A673 (cell line): ENCODE measurements at regions not wholly inside any gene's neighbourhood (a gene's known extent, or its start where the extent isn't known, plus 50 kb on each side); places are given as distances from the start of the nearest gene placed in this dataset.

Experiments
- BruUV-seq: library from RNA; stranded (reverse); fragments of 400-500 nt; replicated peaks from 2 replicates; lab custom pipeline; 2021; lab: Mats Ljungman, UMichigan
- CTCF ChIA-PET: fragments of 300-600 bp; sonication (Branson Sonifier 250); formaldehyde crosslinking; loops from one replicate; lab custom pipeline; 2022; ENCODE audit warnings: antibody characterized with exemption; lab: Charles Lee
- POLR2A ChIA-PET: fragments of 300-600 bp; sonication (Branson Sonifier 250); formaldehyde crosslinking; loops from one replicate; lab custom pipeline; 2022; ENCODE audit warnings: antibody characterized with exemption; ENCODE audit not compliant: low non-redundant PET; lab: Charles Lee
- DNase-seq: peaks from one replicate; pipeline ENCODE4 v3.0.0-alpha.2; 2015; ENCODE audit warnings: low spot score
- H3K27ac ChIP-seq: fragments of 200-600 bp; sonication (generic); 2 replicates; pipeline ENCODE4 v1.5.1; 2016; ENCODE audit warnings: mixed run types, low read depth, mild to moderate bottlenecking, mixed read lengths, antibody characterized with exemption, low read length; ENCODE audit not compliant: poor library complexity, severe bottlenecking
- H3K27me3 ChIP-seq: fragments of 200-600 bp; sonication (generic); replicated peaks from 2 replicates; pipeline ENCODE4 v1.6.1; 2017; ENCODE audit warnings: mixed run types, low read depth, mild to moderate bottlenecking, mixed read lengths, antibody characterized with exemption, low read length; ENCODE audit not compliant: insufficient read depth, poor library complexity
- H3K36me3 ChIP-seq: fragments of 200-600 bp; sonication (generic); 2 replicates; pipeline ENCODE4 v1.6.1; 2016; ENCODE audit warnings: mixed run types, mild to moderate bottlenecking, mixed read lengths, antibody characterized with exemption, low read length; ENCODE audit not compliant: insufficient read depth, poor library complexity, severe bottlenecking
- H3K4me1 ChIP-seq: fragments of 200-600 bp; sonication (generic); 2 replicates; pipeline ENCODE4 v1.6.1; 2017; ENCODE audit warnings: mixed run types, mild to moderate bottlenecking, mixed read lengths, antibody characterized with exemption, low read length; ENCODE audit not compliant: insufficient read depth, poor library complexity, severe bottlenecking
- H3K4me3 ChIP-seq: fragments of 200-600 bp; sonication (generic); 2 replicates; pipeline ENCODE4 v1.5.1; 2016; ENCODE audit warnings: low read depth, mixed run types, mild to moderate bottlenecking, mixed read lengths, low read length; ENCODE audit not compliant: poor library complexity, severe bottlenecking
- H3K9me3 ChIP-seq: fragments of 200-600 bp; sonication (generic); 2 replicates; pipeline ENCODE4 v1.6.1; 2016; ENCODE audit warnings: mixed run types, low read depth, mild to moderate bottlenecking, mixed read lengths, antibody characterized with exemption, low read length; ENCODE audit not compliant: poor library complexity, severe bottlenecking
- EZH2 ChIP-seq: fragments of 200-600 bp; sonication (generic); IDR thresholded peaks from 2 replicates; pipeline ENCODE4 v1.6.1; 2017; ENCODE audit warnings: borderline replicate concordance, low read depth, mild to moderate bottlenecking, mixed read lengths, antibody characterized with exemption, low read length; ENCODE audit not compliant: poor library complexity, severe bottlenecking
- intact Hi-C: fragments of 100-400 bp; cut with micrococcal nuclease; formaldehyde crosslinking; loops from one replicate; pipeline ENCODE4 v1.10.0; 2022; ENCODE audit not compliant: unreplicated experiment
- TF ChIP-seq, protein P1 (sequence below): fragments of 300-800, 200-600 bp; sonication (generic); conservative IDR thresholded peaks from 2 replicates; pipeline ENCODE4 v1.5.1; 2017; ENCODE audit warnings: low read depth, mild to moderate bottlenecking, antibody characterized with exemption, low read length, moderate library complexity, mixed read lengths

DNA sequence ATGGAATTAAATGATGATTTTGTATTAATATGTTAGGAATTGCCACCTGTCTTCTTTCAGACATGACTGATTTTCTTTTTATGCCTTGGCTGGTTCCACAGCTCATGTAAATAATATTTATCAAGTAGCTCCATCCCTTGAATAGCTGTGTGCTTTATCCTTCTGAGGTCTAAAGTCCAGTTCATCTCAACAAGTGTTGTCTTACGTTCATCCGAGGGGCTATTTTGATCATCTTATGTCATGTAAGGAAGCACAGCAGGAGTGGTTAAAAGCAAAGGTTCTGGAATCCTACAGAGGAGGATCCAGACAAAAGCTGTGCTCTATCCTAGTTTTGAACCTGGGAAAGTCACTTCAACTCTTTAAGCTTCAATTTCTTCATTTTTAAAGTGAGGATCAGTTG, 123.7 kb upstream of the ATP2B1 start:
- Histone ChIP-seq H3K9me3 (no peaks in the 10 kb centered on the region), H3K36me3 (no peaks in the 10 kb centered on the region), H3K27ac (no peak overlapping the region), H3K27me3 (no peaks in the 10 kb centered on the region), H3K4me3 (no peak overlapping the region), H3K4me1 (peaks cover 7% of the 10 kb centered on the region)
- CTCF ChIA-PET, result no interaction called here
- no TSS peak for BruUV-seq
- TF ChIP-seq EZH2, result no peak
- TF ChIP-seq, protein P1, sequence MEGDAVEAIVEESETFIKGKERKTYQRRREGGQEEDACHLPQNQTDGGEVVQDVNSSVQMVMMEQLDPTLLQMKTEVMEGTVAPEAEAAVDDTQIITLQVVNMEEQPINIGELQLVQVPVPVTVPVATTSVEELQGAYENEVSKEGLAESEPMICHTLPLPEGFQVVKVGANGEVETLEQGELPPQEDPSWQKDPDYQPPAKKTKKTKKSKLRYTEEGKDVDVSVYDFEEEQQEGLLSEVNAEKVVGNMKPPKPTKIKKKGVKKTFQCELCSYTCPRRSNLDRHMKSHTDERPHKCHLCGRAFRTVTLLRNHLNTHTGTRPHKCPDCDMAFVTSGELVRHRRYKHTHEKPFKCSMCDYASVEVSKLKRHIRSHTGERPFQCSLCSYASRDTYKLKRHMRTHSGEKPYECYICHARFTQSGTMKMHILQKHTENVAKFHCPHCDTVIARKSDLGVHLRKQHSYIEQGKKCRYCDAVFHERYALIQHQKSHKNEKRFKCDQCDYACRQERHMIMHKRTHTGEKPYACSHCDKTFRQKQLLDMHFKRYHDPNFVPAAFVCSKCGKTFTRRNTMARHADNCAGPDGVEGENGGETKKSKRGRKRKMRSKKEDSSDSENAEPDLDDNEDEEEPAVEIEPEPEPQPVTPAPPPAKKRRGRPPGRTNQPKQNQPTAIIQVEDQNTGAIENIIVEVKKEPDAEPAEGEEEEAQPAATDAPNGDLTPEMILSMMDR, result no peak
- POLR2A ChIA-PET, result no interaction called here
- no peak for DNase-seq
- intact Hi-C loops, result no loop called here

DNA sequence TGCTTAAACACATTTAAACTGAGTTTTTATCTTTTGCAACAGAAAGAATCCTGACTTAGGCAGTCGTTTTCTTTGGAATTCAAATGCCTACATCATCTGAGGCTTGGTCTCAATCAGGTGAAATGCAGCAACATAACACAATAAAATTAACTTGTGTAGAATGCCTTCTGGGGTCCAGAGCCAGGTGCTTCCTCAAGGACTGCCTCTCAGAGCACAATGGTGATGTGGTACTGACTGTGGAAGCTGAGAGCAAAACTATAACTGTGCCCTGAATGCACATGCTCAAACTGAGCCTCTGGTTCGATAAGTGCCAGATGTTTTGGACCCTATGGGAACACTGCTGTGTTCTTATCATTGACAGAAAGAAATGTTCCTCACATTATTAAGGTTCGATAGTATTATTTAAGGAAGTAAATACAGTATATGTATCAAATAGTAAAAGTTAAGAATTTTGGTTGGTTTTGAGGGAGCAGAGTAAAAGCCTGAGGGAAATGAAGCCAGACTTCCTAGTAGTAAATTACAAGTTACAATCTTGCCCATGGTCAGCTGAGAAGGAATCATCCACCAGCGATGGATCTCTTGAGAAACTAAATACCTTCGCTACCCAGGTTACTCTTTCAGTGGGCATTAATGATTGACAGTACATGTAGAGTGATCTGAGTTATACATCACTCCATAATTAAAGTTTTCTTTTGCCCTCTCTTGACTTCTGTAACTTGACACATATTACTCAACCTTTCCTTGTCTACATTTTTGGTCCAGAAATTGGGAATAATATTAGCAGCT, 122.9 kb upstream of the ATP2B1 start:
- H3K36me3 ChIP-seq, result no peaks in the 10 kb centered on the region
- BruUV-seq, result no TSS peak
- no peaks in the 10 kb centered on the region for H3K9me3 ChIP-seq
- TF ChIP-seq, protein P1, result no peak
- no peak for TF ChIP-seq EZH2
- intact Hi-C loops, result no loop called here
- peaks cover 7% of the 10 kb centered on the region for H3K4me1 ChIP-seq
- no peak overlapping the region for H3K4me3 ChIP-seq
- no peaks in the 10 kb centered on the region for H3K27me3 ChIP-seq
- no peak overlapping the region for H3K27ac ChIP-seq
- CTCF ChIA-PET, result no interaction called here
- no peak for DNase-seq
- POLR2A ChIA-PET, result no interaction called here

DNA sequence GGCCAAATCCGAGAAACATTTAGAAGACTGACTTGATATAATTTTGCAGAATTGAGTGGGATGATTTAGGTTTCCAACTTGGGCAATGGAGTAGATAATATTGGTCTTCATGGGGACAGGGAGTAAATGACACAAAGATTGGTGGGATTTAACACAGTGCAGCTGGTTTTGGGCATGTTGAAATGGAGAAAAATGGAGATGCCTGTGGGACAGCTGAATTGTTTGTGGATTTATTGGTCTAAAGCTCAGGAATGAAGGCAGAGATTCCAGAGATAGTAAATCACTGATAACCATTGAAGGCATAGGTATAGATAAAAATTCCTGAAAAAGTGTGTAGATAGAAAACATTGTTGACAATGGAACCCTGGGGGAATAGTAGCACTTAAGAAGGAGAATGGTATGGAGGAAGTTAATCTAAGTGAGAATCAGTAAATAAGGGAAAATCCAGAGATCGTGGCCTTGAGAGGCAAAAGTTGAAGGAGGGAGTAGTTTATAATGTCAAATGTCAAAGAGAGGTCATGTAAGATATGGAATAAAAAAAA, 120.9 kb upstream of the ATP2B1 start:
- TF ChIP-seq, protein P1, result no peak
- no peak for TF ChIP-seq EZH2
- no peaks in the 10 kb centered on the region for H3K36me3 ChIP-seq
- no peaks in the 10 kb centered on the region for H3K9me3 ChIP-seq
- no peaks in the 10 kb centered on the region for H3K27me3 ChIP-seq
- intact Hi-C loops, result no loop called here
- H3K4me3 ChIP-seq, result no peak overlapping the region
- ChIA-PET CTCF (no interaction called here), POLR2A (no interaction called here)
- no peak overlapping the region for H3K27ac ChIP-seq
- no peak for DNase-seq
- H3K4me1 ChIP-seq, result peaks cover 12% of the 10 kb centered on the region
- no TSS peak for BruUV-seq
